ENCODE measurements at regions not wholly inside any gene's neighbourhood (a gene's known extent, or its start where the extent isn't known, plus 50 kb on each side); places are given as distances from the start of the nearest gene placed in this dataset.

GRCh38 chr2:66271777-66272176 is 163.1 kb upstream of the MEIS1 start:
- no peak for TF ChIP-seq CTCF (IDR thresholded peaks at IDR 0.05 in 4 of 5, conservative IDR thresholded peaks at IDR 0.05 in 1 of 5)
- TF ChIP-seq POLR2A (IDR thresholded peaks at IDR 0.05), result no peak
